Osteoblast (primary cell): ENCODE measurements at regions not wholly inside any gene's neighbourhood (a gene's known extent, or its start where the extent isn't known, plus 50 kb on each side); places are given as distances from the start of the nearest gene placed in this dataset.

Experiments
- DNase-seq: peaks from one replicate; pipeline ENCODE4 v3.0.0; 2011; ENCODE audit warnings: low spot score, mixed read lengths; ENCODE audit not compliant: insufficient read length; ENCODE audit errors: missing footprints
- H2AFZ ChIP-seq: 2 replicates; pipeline ENCODE4 v1.6.0; 2011; ENCODE audit warnings: mild to moderate bottlenecking, low read length
- H3K27ac ChIP-seq: 2 replicates; pipeline ENCODE4 v1.5.1; 2011; ENCODE audit warnings: mild to moderate bottlenecking, low read depth, low read length, moderate library complexity
- H3K27me3 ChIP-seq: 2 replicates; pipeline ENCODE4 v1.6.0; 2012; ENCODE audit warnings: mild to moderate bottlenecking, control low read depth, inconsistent platforms, low read length, moderate library complexity; ENCODE audit not compliant: insufficient read depth
- H3K36me3 ChIP-seq: 2 replicates; pipeline ENCODE4 v1.5.1; 2011; ENCODE audit warnings: mild to moderate bottlenecking, low read length, control low read depth, moderate library complexity; ENCODE audit not compliant: insufficient read depth
- H3K4me1 ChIP-seq: 2 replicates; pipeline ENCODE4 v1.5.1; 2011; ENCODE audit warnings: mild to moderate bottlenecking, low read length, control low read depth, moderate library complexity; ENCODE audit not compliant: insufficient read depth
- H3K4me2 ChIP-seq: 2 replicates; pipeline ENCODE4 v1.6.0; 2011; ENCODE audit warnings: mild to moderate bottlenecking, low read length; ENCODE audit not compliant: insufficient read depth
- H3K4me3 ChIP-seq: fragments of 200-600 bp; sonication (generic); 3 replicates; pipeline ENCODE4 v1.5.1; 2012; ENCODE audit warnings: mild to moderate bottlenecking, low read length, inconsistent platforms; ENCODE audit not compliant: insufficient read depth
- H3K79me2 ChIP-seq: 2 replicates; pipeline ENCODE4 v1.6.0; 2012; ENCODE audit warnings: mild to moderate bottlenecking, low read length, control low read depth, inconsistent platforms; ENCODE audit not compliant: insufficient read depth
- H3K9me3 ChIP-seq: 2 replicates; pipeline ENCODE4 v1.5.1; 2011; ENCODE audit warnings: low read depth, low read length, control low read depth
- H4K20me1 ChIP-seq: 2 replicates; pipeline ENCODE4 v1.6.0; 2012; ENCODE audit warnings: mild to moderate bottlenecking, low read length, control low read depth; ENCODE audit not compliant: insufficient read depth
- CTCF ChIP-seq: IDR thresholded peaks from 2 replicates; pipeline ENCODE4 v1.5.1; 2011; ENCODE audit warnings: mild to moderate bottlenecking, low read depth, low read length, moderate library complexity; ENCODE audit errors: extremely low read depth

DNA sequence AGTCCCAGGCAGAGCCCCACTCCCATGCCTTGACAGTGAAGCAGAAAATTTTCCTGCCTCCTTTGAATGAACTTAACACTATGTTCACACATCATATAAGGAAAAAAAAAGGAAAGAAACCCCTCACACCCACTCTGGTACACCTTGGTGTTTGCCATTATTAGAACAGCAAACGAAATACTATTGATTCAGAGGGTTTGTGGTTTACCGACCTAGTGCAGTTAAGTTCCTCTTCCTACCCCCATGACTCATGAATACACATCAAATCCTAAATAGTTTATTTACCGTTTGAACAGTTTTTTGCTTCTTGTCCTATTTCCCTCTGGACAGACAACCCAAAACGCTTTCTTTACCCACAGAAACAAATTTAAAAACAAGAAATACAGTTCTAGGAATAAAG lies 237.7 kb downstream of the FOXA2 start:
- Histone ChIP-seq H3K27me3 (no peaks in the 10 kb centered on the region), H3K4me3 (no peak overlapping the region), H3K4me1 (no peaks in the 10 kb centered on the region), H3K27ac (no peak overlapping the region), H2AFZ (no peak overlapping the region), H3K4me2 (no peak overlapping the region), H3K9me3 (no peaks in the 10 kb centered on the region), H4K20me1 (no peaks in the 10 kb centered on the region), H3K36me3 (no peaks in the 10 kb centered on the region), H3K79me2 (no peaks in the 10 kb centered on the region)
- no peak for DNase-seq
- no peak for TF ChIP-seq CTCF

DNA sequence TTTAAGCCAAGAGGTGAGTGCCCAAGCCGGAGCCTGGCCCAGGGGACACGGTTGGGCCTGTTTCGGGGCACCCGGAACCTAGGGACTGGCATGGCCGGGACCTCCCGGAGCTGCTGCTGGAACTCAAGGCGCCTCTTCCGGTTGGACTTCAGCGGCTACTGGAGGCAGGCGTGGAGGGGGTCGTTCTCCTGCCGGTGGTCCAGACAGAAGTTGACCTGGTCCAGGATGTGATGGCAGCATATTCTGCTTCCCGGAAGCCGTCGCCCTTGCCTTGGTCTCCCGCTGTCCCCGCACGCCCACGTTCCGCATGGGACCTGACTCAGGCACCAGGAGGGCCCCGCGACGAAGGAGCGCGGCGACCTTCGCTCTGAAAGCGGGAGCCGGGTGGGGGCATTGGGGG lies 240.8 kb downstream of the FOXA2 start:
- Histone ChIP-seq H3K27ac (no peak overlapping the region), H3K27me3 (no peaks in the 10 kb centered on the region), H3K79me2 (no peaks in the 10 kb centered on the region), H2AFZ (no peak overlapping the region), H3K9me3 (no peaks in the 10 kb centered on the region), H3K4me1 (no peaks in the 10 kb centered on the region), H3K4me2 (no peak overlapping the region), H4K20me1 (no peaks in the 10 kb centered on the region), H3K36me3 (no peaks in the 10 kb centered on the region), H3K4me3 (no peak overlapping the region)
- no peak for TF ChIP-seq CTCF
- no peak for DNase-seq

GRCh38 chr20:22342410-22342809 lies 242.0 kb downstream of the FOXA2 start:
- Histone ChIP-seq H3K4me1 (no peaks in the 10 kb centered on the region), H3K9me3 (no peaks in the 10 kb centered on the region), H3K79me2 (no peaks in the 10 kb centered on the region), H3K36me3 (no peaks in the 10 kb centered on the region), H3K27me3 (no peaks in the 10 kb centered on the region), H3K4me3 (no peak overlapping the region), H4K20me1 (no peaks in the 10 kb centered on the region), H3K27ac (no peak overlapping the region), H3K4me2 (no peak overlapping the region), H2AFZ (no peak overlapping the region)
- TF ChIP-seq CTCF = no peak
- DNase-seq = no peak

DNA sequence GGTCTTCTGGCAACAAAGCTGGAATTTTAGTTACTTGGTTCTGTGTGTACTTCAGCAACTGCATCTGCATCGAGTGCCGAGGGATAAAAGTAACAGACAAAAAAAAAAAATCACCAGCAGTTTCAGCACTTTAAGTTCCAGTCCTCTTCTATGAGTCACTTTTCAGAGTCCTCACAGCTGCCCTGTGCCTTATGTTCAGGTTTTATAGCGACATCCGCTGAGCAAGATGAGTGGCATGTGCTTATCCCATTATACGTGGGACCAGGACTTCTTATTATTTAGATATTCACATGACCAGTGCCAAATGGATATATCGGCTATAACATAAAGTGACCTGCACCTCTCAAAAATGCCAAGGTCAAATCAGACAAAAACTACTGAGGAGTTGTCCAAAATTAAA lies 242.9 kb downstream of the FOXA2 start:
- no peaks in the 10 kb centered on the region for H3K9me3 ChIP-seq
- H3K27me3 ChIP-seq = no peaks in the 10 kb centered on the region
- no peak overlapping the region for H3K4me3 ChIP-seq
- no peak overlapping the region for H2AFZ ChIP-seq
- no peaks in the 10 kb centered on the region for H3K79me2 ChIP-seq
- no peak overlapping the region for H3K27ac ChIP-seq
- H3K4me1 ChIP-seq = no peaks in the 10 kb centered on the region
- H3K36me3 ChIP-seq = no peaks in the 10 kb centered on the region
- TF ChIP-seq CTCF = no peak
- no peak overlapping the region for H3K4me2 ChIP-seq
- no peak for DNase-seq
- no peaks in the 10 kb centered on the region for H4K20me1 ChIP-seq
